Colonic mucosa (tissue), 4 donors: ENCODE measurements at regions not wholly inside any gene's neighbourhood (a gene's known extent, or its start where the extent isn't known, plus 50 kb on each side); places are given as distances from the start of the nearest gene placed in this dataset.

Source experiments
- DNase-seq: peaks from one replicate; pipeline ENCODE4 v3.0.0-alpha.2; 2020
- H3K27ac ChIP-seq: fragments of 200-600 bp; one replicate; pipeline ENCODE4 v1.8.0; 2021
- H3K27me3 ChIP-seq: fragments of 200-600 bp; one replicate; pipeline ENCODE4 v1.8.0; 2021
- H3K36me3 ChIP-seq: fragments of 200-600 bp; one replicate; pipeline ENCODE4 v1.8.0; 2021
- H3K4me1 ChIP-seq: fragments of 200-600 bp; one replicate; pipeline ENCODE4 v1.8.0; 2021; ENCODE audit warnings: mild to moderate bottlenecking
- H3K4me3 ChIP-seq: fragments of 200-600 bp; one replicate; pipeline ENCODE4 v1.8.0; 2021
- H3K9ac ChIP-seq, 2 donors: one replicate each; pipeline ENCODE4 v1.7.0; 2013; ENCODE audit warnings: control low read depth in 2 of 2, low read depth in 2 of 2, low read length in 2 of 2
- H3K9me3 ChIP-seq: fragments of 200-600 bp; one replicate; pipeline ENCODE4 v1.8.0; 2021
- CTCF ChIP-seq: fragments of 200-600 bp; IDR thresholded peaks from one replicate; pipeline ENCODE4 v1.8.0; 2022; ENCODE audit warnings: antibody characterized with exemption, mild to moderate bottlenecking
- intact Hi-C: fragments of 100-400 bp; cut with DNase I; formaldehyde crosslinking; loops from one replicate; pipeline ENCODE4 v1.14.1; 2022
- donor health status: healthy.
- donor health status: DM: no; HTN: no; CAD: no.
- donor health status: DM: no; HTN: no; CAD: no.

GRCh38 chr10:114758331-114758730, 63.2 kb upstream of the FHIP2A start:
- no peak overlapping the region for H3K27ac ChIP-seq
- no peak overlapping the region for H3K4me3 ChIP-seq
- intact Hi-C loops: no loop called here
- no peaks in the 10 kb centered on the region for H3K27me3 ChIP-seq
- no peak overlapping the region for H3K9ac ChIP-seq
- no peaks in the 10 kb centered on the region for H3K4me1 ChIP-seq
- no peak for TF ChIP-seq CTCF
- no peak for DNase-seq
- H3K36me3 ChIP-seq: no peaks in the 10 kb centered on the region
- no peaks in the 10 kb centered on the region for H3K9me3 ChIP-seq

- H3K4me3 ChIP-seq: no peak overlapping the region
- no peaks in the 10 kb centered on the region for H3K27me3 ChIP-seq
- H3K4me1 ChIP-seq: no peaks in the 10 kb centered on the region
- intact Hi-C loops: loop anchor here (10.0 kb wide), 1 partner anchor 47 kb away; no protein-coding TSS in a partner anchor
- H3K36me3 ChIP-seq: no peaks in the 10 kb centered on the region
- no peaks in the 10 kb centered on the region for H3K9me3 ChIP-seq
- DNase-seq: no peak
- H3K9ac ChIP-seq: no peak overlapping the region
- no peak for TF ChIP-seq CTCF
- no peak overlapping the region for H3K27ac ChIP-seq
These were observed 60.1 kb upstream of the FHIP2A start for GRCh38 chr10:114761205-114762193.

- Histone ChIP-seq H3K9me3 (no peaks in the 10 kb centered on the region), H3K27me3 (no peaks in the 10 kb centered on the region), H3K36me3 (no peaks in the 10 kb centered on the region), H3K4me1 (no peaks in the 10 kb centered on the region), H3K4me3 (no peak overlapping the region), H3K9ac (no peak overlapping the region), H3K27ac (no peak overlapping the region)
- no peak for DNase-seq
- intact Hi-C loops: loop anchor here (10.0 kb wide), 1 partner anchor 48 kb away; no protein-coding TSS in a partner anchor
- no peak for TF ChIP-seq CTCF
These were observed 58.8 kb upstream of the FHIP2A start for GRCh38 chr10:114762811-114763210.

- no peak for DNase-seq
- Histone ChIP-seq H3K4me3 (no peak overlapping the region), H3K27me3 (no peaks in the 10 kb centered on the region), H3K9ac (no peak overlapping the region), H3K36me3 (no peaks in the 10 kb centered on the region), H3K27ac (no peak overlapping the region), H3K9me3 (no peaks in the 10 kb centered on the region), H3K4me1 (no peaks in the 10 kb centered on the region)
- TF ChIP-seq CTCF: no peak
- intact Hi-C loops: loop anchor here (10.0 kb wide), 1 partner anchor 50 kb away; no protein-coding TSS in a partner anchor
These were observed 56.9 kb upstream of the FHIP2A start for GRCh38 chr10:114764656-114765055.

- intact Hi-C loops: loop anchor here (10.0 kb wide), 1 partner anchor 52 kb away; no protein-coding TSS in a partner anchor
- no peaks in the 10 kb centered on the region for H3K9me3 ChIP-seq
- DNase-seq: peak; percentile 54
These were observed 55.1 kb upstream of the FHIP2A start for GRCh38 chr10:114766470-114766869.

More at GRCh38 chr10:114766470-114766869, 55.1 kb upstream of the FHIP2A start:
- H3K4me1 ChIP-seq: no peaks in the 10 kb centered on the region
- no peak overlapping the region for H3K27ac ChIP-seq
- H3K27me3 ChIP-seq: no peaks in the 10 kb centered on the region
- TF ChIP-seq CTCF: no peak
- H3K36me3 ChIP-seq: no peaks in the 10 kb centered on the region
- H3K4me3 ChIP-seq: peak overlapping the region; percentile 68
- H3K9ac ChIP-seq: peak overlapping the region in 1 of 2 donors; percentile 28
